GM19463 (cell line): ENCODE measurements at regions not wholly inside any gene's neighbourhood (a gene's known extent, or its start where the extent isn't known, plus 50 kb on each side); places are given as distances from the start of the nearest gene placed in this dataset.
A peak's percentile ranks its signal among the peaks of the same experiment; 100 is the strongest.
"Not testable (repeated sequence)": the region's sequence is repeated elsewhere in the genome, so short reads cannot be mapped to it uniquely, and the experiment has no call there.

Experiments
- ATAC-seq: cut with Tn5 transposase; IDR thresholded peaks from one replicate; pipeline ENCODE4 v1.9.1; 2021; ENCODE audit warnings: mild to moderate bottlenecking, moderate library complexity; ENCODE audit not compliant: unreplicated experiment

DNA sequence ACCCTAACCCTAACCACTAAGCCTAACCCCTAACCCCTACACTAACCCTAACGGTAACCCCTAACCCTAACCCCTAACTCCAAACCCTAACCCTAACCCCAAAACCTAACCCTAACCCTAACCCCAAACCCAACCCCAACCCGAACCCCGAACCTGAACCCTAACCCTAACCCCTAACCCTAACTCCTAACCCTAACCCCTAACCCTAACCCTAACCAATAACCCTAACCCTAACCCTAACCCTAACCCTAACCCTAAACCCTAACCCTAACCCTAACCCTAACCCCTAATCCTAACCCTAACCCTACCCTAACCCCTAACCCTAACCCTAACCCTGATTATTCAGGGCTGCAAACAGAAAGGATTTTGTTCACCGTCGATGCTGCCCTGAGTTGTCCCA, 144.6 kb upstream of the DUSP22 start:
- ATAC-seq = not testable (repeated sequence)

DNA sequence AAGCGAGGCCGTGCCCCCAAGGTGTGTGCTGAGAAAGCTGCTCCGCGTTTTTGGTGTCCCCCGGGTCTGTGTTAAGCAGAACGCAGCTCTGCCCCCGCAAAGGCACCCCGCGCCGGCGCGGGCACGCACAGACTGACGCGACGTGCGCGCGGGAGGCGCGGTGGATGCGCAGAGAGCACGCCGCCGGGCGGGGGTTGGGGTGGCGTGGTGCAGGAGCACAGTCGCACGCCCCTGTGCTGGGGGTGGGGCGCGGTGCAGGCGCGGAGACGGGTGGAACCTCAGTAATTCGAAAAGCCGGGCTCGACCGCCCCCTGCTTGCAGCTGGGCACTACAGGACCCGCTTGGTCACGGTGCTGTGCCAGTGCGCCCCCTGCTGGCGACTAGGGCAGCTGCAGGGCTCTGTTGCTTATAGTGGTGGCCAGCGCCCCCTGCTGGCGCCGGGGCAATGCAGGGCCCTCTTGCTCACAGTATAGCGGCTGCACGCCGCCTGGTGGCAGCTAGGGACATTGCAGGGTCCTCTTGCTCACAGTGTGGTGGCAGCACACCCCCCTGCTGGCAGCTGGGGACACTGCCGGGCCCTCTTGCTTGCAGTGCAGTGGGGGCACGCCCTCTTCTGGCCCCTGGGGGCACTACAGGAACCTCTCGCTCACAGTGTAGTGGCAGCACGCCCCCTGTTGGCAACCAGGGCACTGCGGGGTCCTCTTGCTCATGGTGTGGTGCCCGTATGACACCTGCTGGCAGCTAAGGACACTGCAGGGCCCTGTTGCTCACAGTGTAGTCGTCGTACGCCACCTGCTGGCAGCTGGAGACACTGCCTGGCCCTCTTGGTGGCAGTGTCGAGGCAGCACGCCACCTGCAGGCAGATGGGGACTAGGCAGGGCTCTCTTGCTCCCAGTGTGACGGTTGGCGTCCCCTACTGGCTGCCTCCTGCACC, 144.0 kb upstream of the DUSP22 start:
- peak; percentile 88 for ATAC-seq

DNA sequence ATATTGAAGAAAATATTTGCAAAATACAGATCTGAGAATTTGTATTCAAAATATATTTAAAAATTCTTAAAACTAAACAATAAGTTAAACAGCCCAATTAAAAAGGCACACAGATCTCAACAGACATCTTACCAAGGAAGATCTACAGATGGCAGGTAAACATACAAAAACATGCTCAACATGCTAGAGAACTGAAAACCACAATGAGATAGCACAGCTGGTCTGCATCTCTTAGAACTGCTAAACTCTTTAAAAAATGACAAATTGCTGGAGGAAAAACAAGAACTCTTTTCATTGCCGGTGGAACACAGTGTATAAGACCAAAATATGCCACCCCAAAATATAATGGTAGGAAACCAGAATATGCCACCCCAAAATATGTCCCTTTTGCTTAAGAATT, 142.1 kb upstream of the DUSP22 start:
- ATAC-seq = not testable (repeated sequence)

DNA sequence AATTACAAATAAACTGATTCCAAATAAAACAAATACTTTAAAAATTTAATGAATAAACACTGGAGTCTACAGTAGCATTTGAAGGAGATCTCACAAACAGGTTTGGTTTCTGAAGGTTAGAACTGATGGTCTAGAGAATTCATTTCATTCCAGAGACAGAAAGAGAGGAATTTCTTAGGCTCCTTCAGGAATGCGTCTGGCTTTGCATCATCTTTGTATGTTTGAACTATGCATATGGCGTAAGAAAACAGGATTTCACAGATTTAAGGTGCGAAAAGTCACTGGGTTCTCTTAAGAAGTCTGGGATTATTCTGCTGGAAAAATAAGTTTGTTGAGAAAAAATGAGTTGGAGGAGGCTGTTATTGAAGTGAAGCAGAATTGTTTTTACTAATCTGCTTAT, 139.9 kb upstream of the DUSP22 start:
- ATAC-seq = not testable (repeated sequence)

DNA sequence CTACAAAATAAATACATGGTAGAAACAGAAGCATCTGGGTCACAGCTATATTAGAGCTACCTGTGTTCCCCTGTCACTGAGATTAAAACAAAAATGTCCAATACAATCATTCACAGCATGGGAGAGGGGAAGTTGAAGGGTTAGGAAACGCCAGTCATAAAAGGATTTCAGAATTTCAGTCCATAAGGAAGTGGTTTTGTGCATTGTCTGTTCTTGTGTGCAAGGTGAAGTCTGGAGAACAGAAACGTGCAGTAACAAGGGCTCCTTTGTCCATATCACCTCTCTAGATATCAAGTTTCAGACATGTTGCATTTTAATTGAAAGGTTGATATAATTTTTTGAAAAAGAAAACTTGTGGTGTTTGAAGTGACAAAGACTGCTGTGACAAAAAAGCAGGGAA, 139.3 kb upstream of the DUSP22 start:
- not testable (repeated sequence) for ATAC-seq

DNA sequence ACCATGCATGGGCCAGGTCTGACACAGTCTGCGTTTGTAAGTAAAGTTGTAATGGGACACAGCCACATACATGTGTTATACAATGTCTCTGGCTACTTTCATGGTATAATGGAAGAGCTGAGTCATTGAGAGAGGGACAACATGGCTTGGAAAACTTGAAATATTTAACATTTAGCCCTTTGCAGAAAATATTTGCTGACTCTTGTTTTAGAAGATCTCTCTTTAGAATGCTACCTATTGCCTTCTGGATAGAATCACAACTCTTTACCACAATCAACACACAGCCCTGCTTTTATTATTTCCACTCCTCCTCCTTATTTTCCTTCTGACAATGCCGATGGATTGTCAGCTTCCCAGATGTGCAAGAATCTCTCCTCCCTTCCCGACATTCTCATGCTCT, 138.4 kb upstream of the DUSP22 start:
- not testable (repeated sequence) for ATAC-seq

- ATAC-seq = not testable (repeated sequence)
These were observed 137.8 kb upstream of the DUSP22 start for GRCh38 chr6:154321-155092.

GRCh38 chr6:156010-156409, 136.3 kb upstream of the DUSP22 start:
- ATAC-seq = no peak

DNA sequence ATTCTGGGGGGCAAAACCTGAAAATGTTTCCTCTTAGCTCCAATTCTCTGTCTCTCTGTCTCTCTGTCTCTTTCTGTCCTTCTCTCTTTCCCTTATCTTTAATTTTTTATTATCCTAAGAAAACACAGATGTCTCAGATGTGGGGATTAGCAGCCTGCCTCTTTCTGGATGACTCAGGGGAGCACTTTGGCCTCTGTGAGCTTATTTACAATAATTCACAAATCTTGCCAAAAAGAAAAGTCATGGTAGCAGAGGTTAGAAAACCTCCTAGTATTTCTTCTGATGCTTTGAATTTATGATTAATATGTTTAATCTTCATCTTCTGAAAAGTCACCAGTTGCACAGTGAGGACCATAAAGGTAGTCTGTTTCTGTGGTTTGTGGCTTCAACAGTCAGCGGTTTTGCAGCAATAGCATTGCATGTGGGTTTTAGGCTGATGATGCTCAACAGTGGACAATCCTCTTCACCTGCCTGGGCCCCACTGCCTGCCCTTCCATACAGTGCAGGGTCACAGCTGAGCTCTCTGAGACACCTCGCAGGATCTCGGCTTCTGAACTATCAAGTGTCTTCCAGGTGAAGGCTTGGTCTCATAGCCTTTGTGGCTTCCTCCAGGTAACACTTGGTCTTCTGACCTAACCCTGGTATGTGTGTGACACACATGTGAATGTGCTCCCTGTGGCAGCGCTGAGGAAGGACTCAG, 135.7 kb upstream of the DUSP22 start:
- not testable (repeated sequence) for ATAC-seq

- ATAC-seq = not testable (repeated sequence)
These were observed 135.1 kb upstream of the DUSP22 start for GRCh38 chr6:157176-157575.

DNA sequence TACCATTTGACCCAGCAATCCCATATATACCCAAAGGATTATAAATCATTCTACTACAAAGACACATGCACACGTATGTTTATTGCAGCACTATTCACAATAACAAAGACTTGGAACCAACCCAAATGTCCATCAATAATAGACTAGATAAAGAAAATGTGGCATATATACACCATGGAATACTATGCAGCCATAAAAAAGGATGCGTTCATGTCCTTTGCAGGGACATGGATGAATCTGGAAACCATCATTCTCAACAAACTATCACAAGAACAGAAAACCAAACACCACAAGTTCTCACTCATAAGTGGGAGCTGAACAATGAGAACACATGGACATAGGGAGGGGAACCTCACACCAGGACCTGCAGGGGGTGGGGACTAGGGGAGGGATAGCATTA, 130.6 kb upstream of the DUSP22 start:
- not testable (repeated sequence) for ATAC-seq

DNA sequence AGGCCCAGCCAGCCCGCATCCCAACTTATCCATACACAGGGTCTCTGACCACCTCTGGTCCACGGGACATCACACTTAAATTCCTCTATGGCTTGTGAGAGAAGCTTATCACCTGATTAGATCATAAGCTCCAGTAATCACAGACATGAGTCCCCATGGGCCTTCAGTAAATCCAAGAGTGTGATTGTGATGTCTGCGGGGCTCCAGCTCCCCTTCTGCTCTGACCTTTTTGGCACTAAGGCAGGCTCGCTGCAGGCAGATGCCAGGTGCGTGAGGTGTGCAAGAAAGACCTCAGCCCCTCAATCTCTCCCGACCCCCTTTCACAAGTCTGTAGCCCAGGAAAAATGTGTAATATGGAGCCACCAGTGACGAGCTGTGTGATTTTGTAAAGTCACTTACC, 127.6 kb upstream of the DUSP22 start:
- ATAC-seq = no peak

- ATAC-seq = no peak
These were observed 127.0 kb upstream of the DUSP22 start for GRCh38 chr6:165263-165662.

DNA sequence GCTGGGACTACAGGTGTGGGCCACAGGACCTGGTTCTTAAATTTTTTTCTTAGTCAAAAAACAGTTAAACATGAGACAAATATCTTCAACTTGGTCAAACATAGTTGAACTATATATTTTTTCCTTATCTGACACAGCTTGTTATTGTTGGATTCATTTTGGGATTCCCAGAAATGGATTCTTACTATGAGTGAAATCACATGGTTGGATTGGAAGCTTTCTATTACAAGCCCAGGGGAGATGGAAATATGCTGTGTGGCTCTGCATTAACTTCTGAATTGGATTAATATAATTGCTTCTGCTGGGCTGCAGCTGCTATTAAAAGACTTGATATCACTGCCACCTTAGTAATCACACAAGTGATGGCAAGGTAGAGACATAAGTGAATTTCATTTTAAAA, 126.4 kb upstream of the DUSP22 start:
- ATAC-seq = no peak

- no peak for ATAC-seq
These were observed 123.3 kb upstream of the DUSP22 start for GRCh38 chr6:168865-169455.

DNA sequence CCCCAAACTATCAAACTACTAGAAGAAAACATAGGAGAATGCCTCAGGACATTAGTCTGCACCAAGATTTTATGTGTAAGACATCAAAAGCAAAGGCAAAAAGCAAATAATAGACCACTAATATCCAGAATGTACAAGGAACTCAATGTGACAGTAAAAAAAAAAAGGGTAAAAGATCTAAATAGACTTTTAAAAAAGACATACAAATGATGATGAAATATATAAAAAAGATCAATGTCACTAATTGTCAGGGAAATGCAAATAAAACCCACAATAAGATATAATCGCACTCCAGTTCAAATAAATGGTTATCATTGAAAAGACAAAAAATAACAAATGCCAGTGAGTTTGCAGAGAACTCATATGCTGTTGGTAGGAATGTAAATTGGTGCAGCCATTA, 118.3 kb upstream of the DUSP22 start:
- ATAC-seq = no peak

DNA sequence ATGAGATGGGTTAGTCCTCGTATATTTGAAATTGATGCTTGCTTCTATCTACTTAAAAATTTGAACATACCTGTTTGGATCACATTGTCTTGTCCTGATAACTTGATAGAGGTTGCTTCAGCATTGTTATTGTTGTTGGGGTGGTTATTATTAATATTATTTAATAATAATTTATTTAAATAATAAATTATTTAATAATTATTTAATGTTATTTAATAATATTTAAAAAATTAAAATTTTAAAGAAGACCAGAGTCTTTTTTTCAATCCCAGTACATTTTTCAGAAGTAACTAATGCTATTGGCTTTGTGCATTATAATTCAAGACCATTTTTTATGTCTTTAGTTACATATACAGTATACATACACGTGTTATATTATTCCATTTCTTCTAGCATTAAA, 116.6 kb upstream of the DUSP22 start:
- ATAC-seq = no peak

DNA sequence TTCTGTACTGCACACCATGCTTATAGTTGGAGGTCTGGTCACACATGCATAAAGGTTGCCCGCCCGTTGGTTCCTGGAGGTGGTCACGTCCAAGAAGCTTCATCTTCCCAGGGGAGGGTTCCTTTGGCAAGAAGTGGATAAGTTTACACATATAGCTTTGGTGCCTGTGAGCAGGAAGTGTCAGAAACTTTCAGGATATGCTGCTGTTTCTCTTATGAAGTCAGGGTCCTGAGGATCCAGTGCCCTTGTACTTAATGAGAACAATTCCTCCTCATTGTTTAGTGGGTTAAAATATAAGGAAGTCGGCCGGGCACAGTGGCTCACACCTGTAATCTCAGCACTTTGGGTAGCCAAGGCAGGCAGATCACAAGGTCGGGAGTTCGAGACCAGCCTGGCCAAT, 115.5 kb upstream of the DUSP22 start:
- no peak for ATAC-seq

DNA sequence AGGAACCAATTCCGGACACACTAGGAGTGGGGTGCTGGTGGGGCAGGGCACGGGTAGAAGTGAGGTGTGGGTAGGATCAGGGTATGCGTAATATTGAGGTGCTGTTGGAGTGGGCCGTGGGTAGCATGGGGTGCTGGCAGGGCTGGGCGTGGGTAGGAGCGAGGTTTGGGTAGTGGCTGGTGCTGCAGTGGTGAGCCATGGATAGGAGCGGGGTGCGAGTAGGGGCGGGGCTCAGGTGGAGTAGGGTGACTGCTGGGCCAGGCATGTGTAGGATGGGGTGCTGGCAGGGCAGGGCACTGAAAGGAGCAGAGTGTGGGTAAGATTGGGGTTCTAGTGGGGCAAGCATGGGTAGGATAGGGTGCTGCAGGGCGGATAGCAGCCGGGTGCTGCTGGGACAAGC, 114.2 kb upstream of the DUSP22 start:
- no peak for ATAC-seq

- not testable (repeated sequence) for ATAC-seq
These were observed 113.4 kb upstream of the DUSP22 start for GRCh38 chr6:178929-179328.
